RWPE2 (cell line): ENCODE measurements at regions not wholly inside any gene's neighbourhood (a gene's known extent, or its start where the extent isn't known, plus 50 kb on each side); places are given as distances from the start of the nearest gene placed in this dataset.

Experiments used
- ATAC-seq: fragments of 200-7000 bp; cut with Tn5 transposase; 3 replicates; pipeline ENCODE4 v1.9.1; 2021; ENCODE audit warnings: low read depth
- DNase-seq: peaks from one replicate; pipeline ENCODE4 v3.0.0-alpha.2; 2020; ENCODE audit warnings: low spot score
- H3K27ac ChIP-seq: fragments of 450-650 bp; 2 replicates; pipeline ENCODE4 v1.5.1; 2017; ENCODE audit warnings: mild to moderate bottlenecking; ENCODE audit not compliant: poor library complexity, severe bottlenecking
- H3K27me3 ChIP-seq: fragments of 250-450 bp; sonication (Bioruptor Pico); 2 replicates; pipeline ENCODE4 v1.5.1; 2021; ENCODE audit warnings: mild to moderate bottlenecking, moderate library complexity; ENCODE audit not compliant: insufficient read depth, poor library complexity, severe bottlenecking
- H3K36me3 ChIP-seq: fragments of 250-450 bp; sonication (Bioruptor Pico); 2 replicates; pipeline ENCODE4 v1.5.1; 2020; ENCODE audit warnings: low read depth, mild to moderate bottlenecking, moderate library complexity
- H3K4me1 ChIP-seq: fragments of 250-450 bp; sonication (Bioruptor Pico); 2 replicates; pipeline ENCODE4 v1.5.1; 2021; ENCODE audit warnings: mild to moderate bottlenecking, moderate library complexity; ENCODE audit not compliant: insufficient read depth, poor library complexity, severe bottlenecking
- H3K4me3 ChIP-seq: fragments of 250-450 bp; sonication (Bioruptor Pico); 2 replicates; pipeline ENCODE4 v1.5.1; 2021; ENCODE audit warnings: mild to moderate bottlenecking, moderate library complexity; ENCODE audit not compliant: severe bottlenecking
- H3K9me3 ChIP-seq: fragments of 250-450 bp; sonication (Bioruptor Pico); 2 replicates; pipeline ENCODE4 v1.5.1; 2021; ENCODE audit warnings: mild to moderate bottlenecking, moderate library complexity; ENCODE audit not compliant: severe bottlenecking
- TF ChIP-seq, protein P1 (sequence below): fragments of 450-650 bp; IDR thresholded peaks from one replicate; pipeline ENCODE4 v1.5.1; 2017; ENCODE audit warnings: mild to moderate bottlenecking, moderate library complexity; ENCODE audit not compliant: poor library complexity, severe bottlenecking

DNA sequence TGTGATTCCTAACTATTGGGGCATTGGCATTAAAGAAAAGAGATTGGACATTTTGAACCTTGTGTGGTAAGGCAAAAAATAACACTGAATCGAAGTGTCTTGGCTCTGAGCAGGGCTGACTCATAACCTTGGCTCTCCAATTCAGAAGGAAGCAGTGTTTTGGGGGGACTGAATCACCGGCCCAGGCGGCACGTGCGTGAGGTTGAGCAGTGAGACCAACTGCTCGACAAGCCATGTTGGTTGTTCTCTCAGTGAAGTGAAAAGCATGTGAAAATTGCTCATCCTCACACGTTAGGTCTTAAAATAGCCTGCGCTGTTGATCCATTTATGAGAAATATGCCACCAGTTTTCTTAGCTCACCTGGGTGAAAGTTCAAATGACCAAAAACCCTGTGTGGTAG, 137.8 kb upstream of the SPACA1 start:
- H3K36me3 ChIP-seq = no peaks in the 10 kb centered on the region
- H3K9me3 ChIP-seq = no peaks in the 10 kb centered on the region
- DNase-seq = no peak
- H3K27ac ChIP-seq = no peak overlapping the region
- peak; percentile 64; the same call in 1 of the 3 replicates for ATAC-seq
- H3K4me1 ChIP-seq = no peaks in the 10 kb centered on the region
- H3K4me3 ChIP-seq = no peak overlapping the region
- TF ChIP-seq, protein P1, sequence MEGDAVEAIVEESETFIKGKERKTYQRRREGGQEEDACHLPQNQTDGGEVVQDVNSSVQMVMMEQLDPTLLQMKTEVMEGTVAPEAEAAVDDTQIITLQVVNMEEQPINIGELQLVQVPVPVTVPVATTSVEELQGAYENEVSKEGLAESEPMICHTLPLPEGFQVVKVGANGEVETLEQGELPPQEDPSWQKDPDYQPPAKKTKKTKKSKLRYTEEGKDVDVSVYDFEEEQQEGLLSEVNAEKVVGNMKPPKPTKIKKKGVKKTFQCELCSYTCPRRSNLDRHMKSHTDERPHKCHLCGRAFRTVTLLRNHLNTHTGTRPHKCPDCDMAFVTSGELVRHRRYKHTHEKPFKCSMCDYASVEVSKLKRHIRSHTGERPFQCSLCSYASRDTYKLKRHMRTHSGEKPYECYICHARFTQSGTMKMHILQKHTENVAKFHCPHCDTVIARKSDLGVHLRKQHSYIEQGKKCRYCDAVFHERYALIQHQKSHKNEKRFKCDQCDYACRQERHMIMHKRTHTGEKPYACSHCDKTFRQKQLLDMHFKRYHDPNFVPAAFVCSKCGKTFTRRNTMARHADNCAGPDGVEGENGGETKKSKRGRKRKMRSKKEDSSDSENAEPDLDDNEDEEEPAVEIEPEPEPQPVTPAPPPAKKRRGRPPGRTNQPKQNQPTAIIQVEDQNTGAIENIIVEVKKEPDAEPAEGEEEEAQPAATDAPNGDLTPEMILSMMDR = no peak
- no peaks in the 10 kb centered on the region for H3K27me3 ChIP-seq

DNA sequence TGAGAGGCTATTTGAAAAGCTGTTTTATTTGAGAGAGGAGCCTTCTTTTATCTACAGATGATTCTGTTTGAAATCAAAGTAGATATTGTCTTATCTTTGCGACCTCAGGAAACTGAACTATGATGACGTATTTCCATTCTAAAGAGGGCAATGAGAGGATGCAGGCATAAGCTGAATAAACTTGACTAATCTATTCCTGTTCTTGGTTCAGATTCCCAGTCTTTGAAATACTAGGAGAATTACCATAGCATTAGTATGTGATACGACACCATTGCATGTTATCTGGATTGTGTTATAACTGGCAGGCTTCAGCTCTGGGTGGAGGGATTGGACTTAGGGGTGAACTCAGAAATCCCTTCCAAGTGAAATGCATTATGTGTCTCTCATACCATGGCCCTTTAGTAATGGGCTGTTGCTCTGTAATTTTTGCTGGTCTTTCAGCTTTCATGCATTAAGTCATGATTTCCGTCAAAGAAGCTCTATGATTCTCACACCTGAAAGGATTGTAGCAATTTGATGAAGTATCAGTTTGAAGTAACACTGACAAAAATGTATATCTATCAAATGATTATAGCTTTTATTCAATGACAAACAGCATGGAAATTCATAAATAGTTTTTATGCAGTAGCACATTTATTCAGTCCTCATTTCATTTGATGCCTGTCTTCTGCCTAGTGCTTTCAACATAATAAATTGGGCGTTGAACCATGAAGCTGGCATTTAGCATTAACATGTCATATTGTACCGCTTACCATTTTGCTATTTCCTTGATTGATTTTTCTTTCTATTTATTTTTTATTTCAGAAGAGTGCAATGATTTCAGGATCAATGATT, 138.4 kb upstream of the SPACA1 start:
- Histone ChIP-seq H3K36me3 (no peaks in the 10 kb centered on the region), H3K27ac (no peak overlapping the region), H3K9me3 (no peaks in the 10 kb centered on the region), H3K27me3 (no peaks in the 10 kb centered on the region), H3K4me1 (no peaks in the 10 kb centered on the region), H3K4me3 (no peak overlapping the region)
- DNase-seq = no peak
- TF ChIP-seq, protein P1 = no peak
- ATAC-seq = no peak

DNA sequence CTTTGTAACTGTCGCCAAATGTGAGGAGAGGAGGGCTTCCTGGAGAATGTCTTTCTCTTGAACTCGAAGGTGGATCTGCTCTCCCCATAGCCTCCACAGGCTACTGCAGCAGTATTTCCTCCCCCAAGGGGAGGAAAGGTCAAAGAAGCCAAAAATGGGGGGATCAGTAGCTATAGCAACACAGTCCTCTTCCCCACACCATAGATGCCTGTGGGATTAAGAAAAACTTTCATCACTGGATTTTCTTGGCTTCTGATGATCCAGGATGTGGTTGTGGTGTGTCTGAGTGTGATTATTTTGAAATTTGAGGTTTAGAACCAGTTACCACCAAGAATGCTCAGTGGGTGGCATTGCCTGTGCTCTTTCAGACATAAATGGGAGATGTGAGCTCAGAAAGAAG, 140.1 kb upstream of the SPACA1 start:
- TF ChIP-seq, protein P1 = no peak
- Histone ChIP-seq H3K9me3 (no peaks in the 10 kb centered on the region), H3K27ac (no peak overlapping the region), H3K4me1 (no peaks in the 10 kb centered on the region), H3K27me3 (no peaks in the 10 kb centered on the region), H3K4me3 (no peak overlapping the region), H3K36me3 (no peaks in the 10 kb centered on the region)
- no peak for DNase-seq
- ATAC-seq = peak; percentile 40; the same call in 2 of the 3 replicates

DNA sequence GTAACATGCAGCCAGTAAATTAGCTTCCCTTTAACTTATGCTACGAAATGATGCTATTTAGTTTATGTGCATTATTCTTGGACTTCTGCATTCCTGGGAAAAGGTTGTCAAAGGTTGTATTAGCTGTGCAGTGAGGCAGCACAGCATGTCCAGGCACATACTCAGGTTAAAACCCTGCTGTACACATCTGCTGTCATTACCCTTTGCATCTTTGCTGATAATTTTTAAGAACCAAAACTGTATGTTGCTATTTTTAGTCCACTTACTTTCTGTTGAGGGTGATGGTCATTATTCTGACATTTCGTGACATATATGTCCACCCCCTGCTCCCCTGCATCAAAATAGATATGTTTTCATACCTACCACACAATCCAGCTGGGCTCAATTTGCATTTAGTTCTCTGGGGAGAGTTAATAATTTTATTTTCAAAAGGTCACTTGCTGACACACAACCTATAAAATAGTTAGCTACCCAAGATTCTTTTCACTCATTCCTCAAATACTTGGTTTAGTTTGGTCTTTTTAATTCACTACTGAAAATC, 142.5 kb upstream of the SPACA1 start:
- no peaks in the 10 kb centered on the region for H3K9me3 ChIP-seq
- no peaks in the 10 kb centered on the region for H3K27me3 ChIP-seq
- no peak overlapping the region for H3K27ac ChIP-seq
- DNase-seq (no peak), ATAC-seq (peak; percentile 64)
- H3K36me3 ChIP-seq = no peaks in the 10 kb centered on the region
- TF ChIP-seq, protein P1 = no peak
- H3K4me3 ChIP-seq = no peak overlapping the region
- H3K4me1 ChIP-seq = no peaks in the 10 kb centered on the region

DNA sequence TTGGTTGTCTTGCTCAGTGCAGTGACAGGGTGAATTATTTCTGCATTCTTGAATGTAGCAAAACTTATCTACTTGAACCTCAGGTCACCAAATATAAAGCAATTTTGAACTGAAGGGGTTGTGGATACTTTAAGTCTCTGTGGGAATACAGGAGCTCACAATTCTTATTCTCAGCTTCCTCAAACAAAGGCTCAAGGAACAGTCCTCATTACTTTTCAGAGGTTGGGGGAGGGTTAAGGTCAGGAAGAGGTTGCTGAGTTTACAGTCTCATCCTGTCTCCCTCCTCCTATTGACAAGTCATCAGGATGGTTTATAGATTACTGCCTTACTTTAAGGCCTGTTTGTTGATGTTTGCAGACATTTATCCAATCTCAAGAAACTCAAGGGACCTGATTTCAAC, 143.6 kb upstream of the SPACA1 start:
- TF ChIP-seq, protein P1 = no peak
- Histone ChIP-seq H3K36me3 (no peaks in the 10 kb centered on the region), H3K4me1 (no peaks in the 10 kb centered on the region), H3K27me3 (no peaks in the 10 kb centered on the region), H3K9me3 (no peaks in the 10 kb centered on the region), H3K4me3 (no peak overlapping the region), H3K27ac (no peak overlapping the region)
- ATAC-seq (no peak), DNase-seq (no peak)
